HG02884 (cell line): ENCODE measurements at regions not wholly inside any gene's neighbourhood (a gene's known extent, or its start where the extent isn't known, plus 50 kb on each side); places are given as distances from the start of the nearest gene placed in this dataset.
"Not testable (repeated sequence)": the region's sequence is repeated elsewhere in the genome, so short reads cannot be mapped to it uniquely, and the experiment has no call there.

ENCODE experiments used
- ATAC-seq: cut with Tn5 transposase; IDR thresholded peaks from one replicate; pipeline ENCODE4 v1.9.1; 2021; ENCODE audit warnings: mild to moderate bottlenecking, moderate library complexity; ENCODE audit not compliant: unreplicated experiment

DNA sequence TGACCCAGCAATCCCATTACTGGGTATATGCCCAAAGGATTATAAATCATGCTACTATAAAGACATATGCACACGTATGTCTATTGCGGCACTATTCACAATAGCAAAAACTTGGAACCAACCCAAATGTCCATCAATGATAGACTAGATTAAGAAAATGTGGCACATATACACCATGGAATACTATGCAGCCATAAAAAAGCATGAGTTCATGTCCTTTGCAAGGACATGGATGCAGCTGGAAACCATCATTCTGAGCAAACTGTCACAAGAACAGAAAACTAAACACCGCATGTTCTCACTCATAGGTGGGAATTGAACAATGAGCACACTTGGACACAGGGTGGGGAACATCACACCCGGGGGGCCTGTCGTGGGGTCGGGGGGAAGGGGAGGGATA is 80.1 kb upstream of the TMEM170B start:
- ATAC-seq, result not testable (repeated sequence)

DNA sequence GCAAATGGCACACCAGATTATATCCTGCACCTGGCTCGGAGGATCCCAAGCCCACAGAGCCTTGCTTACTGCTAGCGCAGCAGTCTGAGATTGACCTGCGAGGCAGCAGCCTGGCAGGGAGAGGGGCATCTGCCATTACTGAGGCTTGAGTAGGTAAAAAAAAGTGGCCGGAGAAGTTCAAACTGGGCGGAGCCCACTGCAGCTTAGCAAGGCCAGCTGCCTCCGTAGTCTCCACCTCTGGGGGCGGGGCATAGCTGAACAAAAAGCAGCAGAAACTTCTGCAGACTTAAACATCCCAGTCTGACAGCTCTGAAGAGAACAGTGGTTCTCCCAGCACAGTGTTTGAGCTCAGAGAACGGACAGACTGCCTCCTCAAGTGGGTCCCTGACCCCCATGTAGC is 85.4 kb upstream of the TMEM170B start:
- not testable (repeated sequence) for ATAC-seq

DNA sequence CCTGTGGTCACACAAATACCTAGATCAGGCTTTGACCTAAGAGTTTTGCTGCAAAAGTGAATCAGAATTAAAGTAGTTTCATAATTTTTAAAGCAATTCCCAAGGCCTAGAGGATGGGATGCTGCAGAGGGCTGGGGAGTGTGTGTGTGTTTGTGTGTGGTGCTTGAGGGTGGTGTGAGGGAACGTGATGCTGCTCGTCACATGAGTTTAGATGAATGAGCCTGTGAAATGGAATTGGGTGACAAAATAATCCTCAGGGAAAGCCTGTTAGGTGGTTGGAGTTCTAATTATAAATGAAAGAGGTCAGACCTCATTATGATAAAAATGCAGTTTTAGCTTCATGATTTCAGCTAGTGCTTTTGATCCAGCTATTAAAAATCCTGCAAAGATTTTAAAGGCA is 87.5 kb upstream of the TMEM170B start:
- ATAC-seq, result no peak

DNA sequence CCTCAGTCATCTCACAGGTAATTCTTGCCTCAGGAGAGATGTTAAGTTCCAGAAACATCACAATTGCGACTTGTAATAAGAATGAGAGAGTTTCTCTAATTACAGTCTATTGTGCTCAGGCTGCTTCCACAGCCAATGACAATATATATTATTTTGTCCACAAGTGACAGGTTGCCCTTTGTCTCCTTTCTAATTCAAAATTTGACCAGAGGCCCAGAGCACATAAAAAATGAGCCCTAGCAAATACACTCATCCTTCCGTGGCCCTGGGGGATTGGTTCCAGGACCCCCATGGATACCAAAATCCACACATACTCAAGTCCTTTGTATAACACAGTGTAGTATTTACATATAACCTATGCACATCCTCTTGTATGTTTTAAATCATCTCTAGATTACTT is 88.1 kb upstream of the TMEM170B start:
- no peak for ATAC-seq

DNA sequence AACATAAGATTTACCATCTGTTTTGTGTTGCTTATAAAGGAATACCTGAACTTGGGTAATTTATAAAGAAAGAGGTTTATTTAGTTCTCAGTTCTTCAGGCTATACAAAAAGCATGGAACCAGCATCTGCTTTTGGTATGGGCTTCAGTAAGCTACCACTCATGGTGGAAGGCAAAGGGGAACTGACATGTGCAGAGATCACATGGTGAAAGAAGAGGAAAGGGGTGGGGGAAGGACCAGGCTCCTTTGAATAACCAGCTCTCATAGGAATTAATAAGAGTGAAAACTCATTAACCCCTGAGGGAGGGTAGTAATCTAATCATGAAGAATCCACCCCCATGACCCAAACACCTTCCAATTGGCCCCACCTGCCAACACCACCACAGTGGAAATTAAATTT is 89.5 kb upstream of the TMEM170B start:
- ATAC-seq, result no peak

DNA sequence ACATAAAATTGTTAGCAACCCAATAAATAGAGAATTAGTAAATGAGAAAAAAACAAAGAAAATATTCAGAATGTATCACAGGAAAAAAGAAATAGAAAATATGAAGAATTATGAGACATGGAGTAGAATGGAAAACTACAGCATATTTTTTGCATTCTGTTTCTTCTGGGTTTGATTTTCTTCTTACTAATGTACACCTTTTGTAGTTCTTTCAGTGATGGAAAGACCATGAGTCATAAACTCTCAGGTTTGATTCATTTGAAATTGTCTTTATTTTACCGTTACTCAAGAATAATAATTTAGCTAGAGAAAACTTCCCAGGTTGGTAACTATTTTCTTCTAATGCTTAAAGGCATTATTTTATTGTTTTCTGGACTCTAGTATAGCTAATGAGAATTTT is 90.3 kb upstream of the TMEM170B start:
- no peak for ATAC-seq

DNA sequence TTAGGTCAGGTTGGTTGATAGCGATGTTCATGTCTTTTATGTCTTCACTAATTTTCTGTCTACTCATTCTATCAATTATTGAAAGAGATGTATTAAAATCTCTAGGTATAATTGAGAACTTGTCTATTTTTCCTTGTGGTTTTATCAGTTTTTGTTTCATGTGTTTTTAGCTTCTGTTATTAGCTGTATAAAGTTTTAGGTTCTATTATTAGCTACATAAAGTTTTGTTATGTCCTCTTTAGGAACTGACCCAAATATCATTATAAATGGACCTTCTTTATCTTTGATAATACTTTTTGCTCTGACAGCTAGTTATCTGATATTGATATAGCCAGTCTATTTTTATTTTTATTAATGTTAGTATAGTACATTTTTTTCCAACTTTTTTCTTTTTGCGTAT is 92.4 kb upstream of the TMEM170B start:
- ATAC-seq, result no peak

DNA sequence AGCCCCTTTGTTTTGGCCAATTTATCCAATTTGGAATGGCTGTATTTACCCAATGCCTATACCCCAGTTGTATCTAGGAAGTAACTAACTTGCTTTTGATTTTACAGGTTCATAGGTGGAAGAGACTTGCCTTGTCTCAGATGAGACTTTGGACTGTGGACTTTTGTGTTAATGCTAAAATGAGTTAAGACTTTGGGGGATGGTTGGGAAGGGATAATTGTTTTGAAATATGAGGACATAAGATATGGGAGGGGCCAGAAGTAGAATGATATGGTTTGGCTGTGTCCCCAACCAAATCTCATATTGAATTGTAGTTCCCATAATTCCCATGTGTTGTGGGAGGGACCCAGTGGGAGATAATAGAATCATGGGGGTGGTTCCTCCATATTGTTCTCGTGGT is 94.4 kb upstream of the TMEM170B start:
- not testable (repeated sequence) for ATAC-seq

DNA sequence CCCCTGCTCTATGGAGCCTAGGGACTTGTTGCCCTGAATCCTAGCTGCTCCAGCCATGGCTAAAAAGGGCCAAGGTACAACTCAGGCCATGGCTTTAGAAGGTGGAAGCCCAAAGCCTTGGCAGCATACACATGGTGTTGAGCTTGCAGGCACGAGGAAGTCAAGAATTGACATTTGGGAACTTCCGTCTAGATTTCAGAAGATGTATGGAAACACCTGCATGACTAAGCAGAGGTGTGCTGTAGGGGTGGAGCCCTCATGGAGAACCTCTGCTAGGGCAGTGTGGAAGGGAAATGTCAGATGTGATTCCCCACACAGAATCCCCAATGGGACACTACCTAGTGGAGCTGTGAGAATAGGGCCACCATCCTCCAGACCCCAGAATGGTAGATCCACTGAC is 95.1 kb upstream of the TMEM170B start:
- ATAC-seq, result no peak

DNA sequence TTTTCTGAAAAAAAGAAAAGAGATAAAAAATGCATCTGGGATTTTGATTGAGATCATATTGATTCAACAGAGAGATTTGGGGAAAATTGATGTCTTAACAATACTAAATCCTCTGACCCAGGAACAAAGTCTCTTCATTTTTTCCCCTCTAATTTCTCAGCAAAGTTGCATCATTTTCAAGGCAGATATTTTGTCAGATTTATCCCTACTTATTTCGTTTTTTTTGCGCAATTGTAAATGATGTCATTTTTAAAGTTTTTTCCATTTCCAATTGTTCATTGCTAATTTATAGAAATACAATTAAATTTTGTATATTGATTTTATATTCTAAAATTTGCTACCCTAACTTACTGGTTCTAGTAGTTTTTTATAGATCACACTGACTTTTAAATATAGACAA is 97.7 kb upstream of the TMEM170B start:
- no peak for ATAC-seq

DNA sequence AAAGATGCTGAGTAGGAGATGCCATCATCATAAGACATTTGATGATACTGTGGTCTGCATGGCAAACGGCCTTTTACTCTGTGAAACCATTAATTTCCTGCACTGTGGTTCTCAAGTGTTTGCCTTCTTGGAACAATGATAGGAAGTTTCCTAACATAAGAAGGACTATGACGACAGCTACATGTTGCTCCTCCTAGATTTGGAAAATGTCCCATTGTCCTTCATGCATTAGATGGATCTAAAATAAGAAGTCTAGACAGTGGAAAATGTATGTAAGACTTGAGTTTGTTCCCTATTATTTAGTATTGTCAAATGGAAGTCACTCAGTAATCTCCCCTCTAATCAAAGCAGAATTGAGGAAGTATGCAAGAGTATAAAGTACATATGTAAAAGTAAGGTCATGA is 98.5 kb upstream of the TMEM170B start:
- ATAC-seq, result no peak

DNA sequence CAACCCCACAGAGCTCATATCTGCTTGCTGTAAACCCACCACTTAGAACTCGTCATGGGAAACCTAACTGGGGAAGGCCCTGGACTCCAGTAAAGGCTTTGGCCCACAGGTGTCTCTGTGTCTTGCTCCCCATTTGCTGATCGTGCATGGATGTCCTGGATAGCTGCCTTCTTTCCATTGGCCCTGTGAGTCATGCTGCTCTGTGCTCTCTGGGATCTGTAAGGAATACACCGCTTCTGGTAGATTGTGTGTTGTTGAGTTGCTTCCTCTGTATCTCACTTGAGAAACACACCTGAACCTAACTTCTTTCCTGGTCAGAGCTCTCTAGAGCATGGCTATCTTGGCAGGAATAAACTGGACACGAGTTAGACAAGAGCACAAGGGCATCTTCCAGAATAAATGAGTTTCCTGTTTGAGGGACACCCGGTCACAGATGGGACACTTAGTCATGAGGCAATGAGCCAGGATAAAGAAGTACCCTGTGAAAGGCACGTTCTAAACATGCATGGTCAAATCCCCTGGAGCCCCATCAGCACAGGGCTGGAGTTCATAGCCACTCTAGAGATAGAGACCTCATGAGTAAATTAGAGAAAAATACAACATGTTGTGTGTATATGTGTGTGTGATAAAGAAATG is 99.6 kb upstream of the TMEM170B start:
- ATAC-seq, result no peak

DNA sequence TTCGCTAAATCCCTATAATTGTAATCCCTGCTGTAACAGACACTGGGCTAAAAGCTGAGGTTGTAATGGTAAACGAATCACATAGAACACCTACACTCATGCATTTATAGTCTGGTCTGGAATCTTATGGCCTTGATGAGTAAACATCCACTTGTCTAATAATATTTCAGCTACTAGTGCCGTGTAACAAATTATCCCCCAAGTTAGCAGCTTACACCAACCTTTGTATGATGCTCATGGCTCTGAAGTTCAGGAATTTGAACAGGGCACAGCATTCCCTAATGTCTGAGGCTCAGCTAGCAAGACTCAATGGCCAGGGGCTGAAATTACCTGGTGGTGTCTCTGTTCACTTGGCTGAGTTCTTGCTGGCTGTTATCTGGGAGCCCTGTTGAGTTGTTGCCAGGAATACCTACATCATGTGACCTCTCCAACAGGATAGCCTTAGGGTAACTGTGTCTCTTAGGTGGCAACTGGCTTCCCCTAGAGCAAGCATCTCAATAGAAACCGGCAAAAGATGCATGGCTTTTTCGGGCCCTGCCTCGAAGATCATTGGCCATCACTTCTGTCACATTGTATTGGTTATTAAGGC is 100.9 kb upstream of the TMEM170B start:
- ATAC-seq, result no peak

DNA sequence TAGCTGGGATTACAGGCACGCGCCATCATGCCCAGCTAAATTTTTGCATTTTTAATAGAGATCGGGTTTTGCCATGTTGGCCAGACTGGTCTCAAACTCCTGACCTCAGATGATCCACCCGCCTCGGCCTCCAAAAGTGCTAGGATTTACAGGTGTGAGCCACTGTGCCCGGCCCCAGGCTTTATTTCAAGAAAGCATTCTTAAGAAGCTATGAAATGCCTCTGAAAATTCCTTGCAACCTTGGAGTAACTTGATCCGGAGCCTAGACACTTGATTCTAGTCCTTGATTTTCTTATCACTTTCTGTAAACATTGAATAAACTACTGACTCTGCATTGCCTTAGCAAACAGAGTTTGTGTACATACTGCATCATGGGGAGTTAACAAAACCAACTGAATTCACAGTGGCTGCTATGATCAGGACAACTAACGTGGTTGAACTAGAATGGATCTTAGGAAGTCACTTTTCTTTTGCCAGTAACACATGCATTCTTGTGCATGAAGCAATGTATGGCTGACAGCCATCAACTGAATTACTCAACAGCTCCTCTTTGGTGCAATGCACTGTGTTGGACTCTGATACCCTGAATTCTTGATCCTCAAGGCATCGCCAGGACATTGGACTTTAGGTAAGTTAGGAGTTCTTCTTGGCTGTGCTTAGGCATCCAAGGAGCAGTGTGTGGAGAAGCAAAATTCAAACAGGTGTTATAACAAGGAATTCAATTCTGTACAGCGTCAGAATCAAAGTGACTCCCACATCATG is 102.8 kb upstream of the TMEM170B start:
- no peak for ATAC-seq

DNA sequence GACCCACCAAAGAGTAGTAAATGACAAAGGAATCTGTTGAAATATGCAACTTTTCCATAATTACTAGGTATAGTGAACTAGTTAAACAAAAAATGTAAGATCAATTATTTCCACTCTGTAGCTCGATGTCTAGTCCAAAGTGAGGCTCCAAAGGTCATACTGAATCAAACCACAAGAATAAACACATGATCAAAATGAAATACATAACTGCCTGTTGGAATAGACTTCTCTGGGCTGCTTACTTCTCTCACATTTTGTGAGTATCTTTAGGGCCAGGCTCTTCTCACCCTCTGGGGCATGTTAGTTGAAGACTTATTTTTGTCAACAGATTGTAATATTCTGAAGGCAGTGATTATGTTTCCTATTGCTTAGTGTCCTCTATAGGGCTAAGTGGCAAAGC is 103.7 kb upstream of the TMEM170B start:
- no peak for ATAC-seq

DNA sequence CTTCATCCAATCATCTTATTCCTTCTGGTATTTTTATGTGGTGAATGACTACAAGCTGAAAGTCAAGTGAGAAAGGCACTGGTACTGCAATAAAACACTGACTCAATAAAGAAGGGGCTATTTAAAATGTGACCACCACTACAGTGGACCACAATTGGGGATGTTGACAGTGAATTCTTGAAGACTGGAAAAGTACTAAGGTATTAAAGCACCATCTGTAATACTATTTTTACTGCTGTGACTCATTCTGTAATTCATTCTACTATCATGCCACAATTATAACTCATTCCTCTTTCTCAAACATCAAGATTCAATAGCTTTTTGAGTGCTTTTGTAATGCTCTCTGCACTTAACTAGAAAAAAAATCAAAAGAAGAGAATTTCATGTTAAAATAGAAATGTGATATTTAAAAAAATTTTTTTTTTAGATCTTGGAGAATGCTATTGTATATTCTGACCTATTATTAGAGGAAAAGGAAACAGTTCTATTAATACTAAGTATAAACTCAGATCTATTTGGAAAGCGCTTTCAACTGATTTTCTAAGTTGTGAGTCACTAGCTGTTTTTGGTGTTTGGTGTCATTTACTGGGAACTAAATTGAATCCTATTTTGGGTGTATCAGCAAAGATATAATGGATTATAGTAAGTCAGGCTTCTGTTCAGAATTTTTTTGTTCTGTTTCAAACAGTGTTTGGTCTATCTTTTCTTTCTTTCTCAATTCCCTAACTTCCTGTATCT is 104.7 kb upstream of the TMEM170B start:
- ATAC-seq, result peak; percentile 42

DNA sequence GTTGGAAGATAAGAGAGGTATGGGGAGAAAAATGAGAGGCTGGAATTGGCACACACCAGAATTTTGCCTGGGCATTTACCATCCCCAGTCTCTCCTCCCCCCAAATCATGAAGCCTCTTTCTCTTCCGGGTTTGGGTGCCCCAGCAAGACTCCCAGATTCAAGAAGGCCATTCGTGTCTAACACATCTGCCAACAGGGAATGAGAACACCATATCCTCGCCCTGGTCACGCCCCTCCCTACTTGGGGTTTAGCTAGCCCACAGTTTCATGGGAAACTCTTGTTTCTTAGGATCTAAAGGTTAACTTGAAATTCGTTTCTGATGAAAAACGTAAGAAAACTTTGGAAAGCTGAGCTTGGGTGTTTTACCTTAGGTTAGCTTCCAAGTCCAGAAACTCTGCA is 105.5 kb upstream of the TMEM170B start:
- no peak for ATAC-seq

DNA sequence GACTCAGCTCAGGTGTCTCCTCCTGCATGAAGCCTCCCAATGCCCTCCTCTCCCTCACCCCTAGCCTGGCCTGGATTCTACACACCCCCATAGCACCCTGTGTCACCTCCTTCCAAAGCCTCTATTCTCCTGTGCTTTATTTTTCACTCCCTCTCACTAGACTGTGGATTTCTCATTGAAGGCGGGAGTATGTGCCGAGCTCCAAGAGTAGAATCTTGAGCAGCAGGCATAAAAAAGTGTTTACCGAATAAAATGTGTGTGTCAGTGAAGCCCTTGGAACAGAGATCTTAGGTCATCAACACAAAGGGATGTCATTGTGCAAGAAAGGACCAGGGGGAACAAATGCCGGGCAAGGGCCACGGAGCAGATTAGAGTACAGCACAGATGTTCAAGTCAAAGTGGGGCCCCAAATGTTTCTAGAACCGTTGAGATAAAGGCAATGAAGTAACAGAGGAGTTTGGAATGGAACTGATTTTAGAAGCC is 106.1 kb upstream of the TMEM170B start:
- ATAC-seq, result no peak

DNA sequence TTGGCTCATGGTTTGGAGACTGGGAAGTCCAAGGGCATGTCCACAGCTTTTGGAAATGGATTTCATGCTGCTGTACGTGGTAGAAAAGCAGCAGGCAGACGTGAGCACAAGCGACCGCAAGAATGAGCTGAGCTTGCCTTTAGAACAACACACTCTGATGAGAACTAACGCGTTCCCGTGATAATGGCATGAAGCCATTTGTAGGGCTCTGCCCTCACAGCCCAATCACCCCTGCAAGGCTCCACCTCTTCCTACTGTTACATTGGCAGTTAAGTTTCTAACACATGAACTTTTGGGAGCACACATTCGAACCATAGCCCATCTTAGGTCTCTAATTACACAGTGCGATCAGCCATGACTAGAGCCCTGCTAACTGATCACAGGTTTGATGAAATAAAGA is 107.5 kb upstream of the TMEM170B start:
- ATAC-seq, result no peak

DNA sequence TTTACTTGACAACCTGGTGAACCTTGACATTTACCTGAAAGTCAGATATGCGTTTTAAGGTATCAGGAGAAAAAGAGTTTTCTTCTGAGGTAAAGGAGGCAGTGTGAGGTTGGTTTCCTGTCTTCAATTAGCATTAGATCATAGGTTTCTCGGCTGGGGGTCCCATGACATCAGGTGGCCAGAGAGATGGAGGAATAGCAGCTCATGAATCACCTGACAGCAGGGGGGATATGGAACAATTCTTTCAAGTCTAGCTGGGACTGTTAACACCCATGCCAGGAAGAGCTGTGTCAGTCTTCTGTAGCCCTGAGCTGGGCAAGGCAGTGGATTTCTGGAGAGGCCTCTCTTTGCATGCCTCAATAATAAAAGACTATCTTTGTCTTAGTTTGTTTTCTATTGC is 108.0 kb upstream of the TMEM170B start:
- ATAC-seq, result no peak

DNA sequence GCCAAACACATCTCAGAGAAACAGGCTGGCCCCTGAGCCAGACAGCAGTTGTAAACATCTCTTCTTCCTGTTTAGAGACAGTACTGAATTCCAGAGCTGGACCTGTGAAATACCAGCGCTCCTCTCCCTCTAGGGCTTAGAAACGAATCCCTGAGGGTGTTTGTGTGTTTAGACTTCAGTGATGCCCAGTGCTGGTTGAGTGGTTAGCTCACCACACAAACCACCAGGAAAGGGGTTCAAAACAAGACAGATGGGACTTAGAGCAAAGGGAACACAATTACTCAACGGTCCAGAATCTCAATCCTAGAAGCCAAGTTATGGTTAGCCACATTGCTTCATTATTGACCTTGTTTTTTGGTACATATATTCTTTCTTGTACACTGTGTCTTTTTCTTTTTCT is 108.7 kb upstream of the TMEM170B start:
- ATAC-seq, result peak; percentile 53

DNA sequence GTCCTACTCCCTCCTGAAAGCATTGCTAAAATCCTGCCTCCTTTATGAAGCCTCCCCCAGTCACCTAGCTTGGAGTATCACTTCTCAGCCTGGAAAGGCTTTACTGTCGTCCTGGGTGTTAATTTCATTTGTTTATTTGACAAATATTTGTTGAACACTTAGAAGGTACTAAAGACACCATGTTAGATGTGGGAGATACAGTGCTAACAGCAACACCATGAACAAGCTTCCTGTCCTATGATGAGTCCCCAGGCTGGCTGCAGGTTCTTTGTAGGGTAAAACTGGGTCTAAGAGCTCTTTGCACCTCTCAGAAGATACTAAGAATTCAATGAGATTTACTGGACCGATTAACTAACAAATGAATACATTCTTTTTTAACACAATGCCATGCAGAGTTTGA is 109.2 kb upstream of the TMEM170B start:
- ATAC-seq, result no peak
